Activated CD8-positive, alpha-beta memory T cell treated with anti-CD3 and anti-CD28 coated beads for 1 hour (primary cell): ENCODE measurements at regions not wholly inside any gene's neighbourhood (a gene's known extent, or its start where the extent isn't known, plus 50 kb on each side); places are given as distances from the start of the nearest gene placed in this dataset.

Experiments
- DNase-seq, 2 donors: peaks; one replicate each; pipeline ENCODE4 v3.0.0-alpha.2; 2020; ENCODE audit warnings: low read depth in 1 of 2; ENCODE audit errors: extremely low read depth in 1 of 2

DNA sequence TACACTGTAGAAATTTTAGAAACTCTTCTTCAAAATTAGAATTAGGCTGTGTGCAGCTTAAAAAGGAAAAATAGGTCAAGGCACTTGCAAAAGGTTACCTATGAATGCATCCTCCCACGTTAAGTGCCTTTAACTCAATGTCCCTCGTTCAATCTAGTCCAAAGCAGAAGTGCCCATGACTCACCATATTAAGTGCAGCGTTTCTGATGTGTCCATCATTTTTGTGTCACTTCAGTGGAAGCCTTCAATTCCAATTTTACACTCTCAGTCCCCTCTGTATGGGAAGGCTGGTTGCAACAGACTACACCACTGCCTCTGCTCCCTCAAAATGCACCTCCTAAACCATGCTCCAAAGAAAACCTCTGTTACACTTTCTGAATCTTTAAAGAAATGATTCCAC, 53.4 kb downstream of the FOXB1 start:
- DNase-seq, result no peak

DNA sequence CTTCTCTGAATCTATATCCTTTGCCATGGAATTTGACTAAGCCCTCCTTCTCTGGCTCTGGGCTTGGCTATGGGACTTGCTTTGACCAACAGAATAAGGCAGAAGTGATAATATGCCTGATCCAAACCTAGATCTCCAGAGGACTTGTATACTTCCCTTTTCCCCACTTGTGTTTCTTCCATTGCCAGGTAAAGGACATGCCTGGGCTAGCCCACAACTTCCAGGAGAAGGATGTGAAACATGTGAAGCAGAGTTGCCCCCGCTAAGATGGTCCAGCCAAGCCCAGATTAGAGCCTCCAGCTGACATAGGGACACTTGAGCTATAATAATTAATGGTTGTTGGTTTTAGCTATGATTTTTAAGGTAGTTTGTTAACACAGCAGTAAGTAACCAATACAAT, 55.1 kb downstream of the FOXB1 start:
- no peak for DNase-seq

DNA sequence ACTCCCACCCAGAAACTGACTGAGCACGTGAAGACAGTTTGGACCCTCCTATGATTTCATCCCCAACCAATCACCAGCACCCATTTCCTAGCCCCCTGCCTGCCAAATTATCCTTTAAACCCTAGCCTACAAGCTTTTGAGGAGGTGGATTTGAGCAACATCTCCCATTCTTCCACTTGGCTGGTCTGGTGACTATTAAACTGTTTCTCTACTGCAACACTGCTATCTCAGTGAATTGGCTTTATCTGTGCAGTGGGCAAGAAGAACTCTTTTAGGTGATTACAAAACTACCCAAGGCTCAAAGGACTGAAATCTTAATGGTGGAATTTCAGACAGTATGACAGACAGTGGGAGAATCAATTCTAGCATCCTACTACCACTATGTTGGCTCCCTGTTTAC, 57.6 kb downstream of the FOXB1 start:
- DNase-seq, result no peak

DNA sequence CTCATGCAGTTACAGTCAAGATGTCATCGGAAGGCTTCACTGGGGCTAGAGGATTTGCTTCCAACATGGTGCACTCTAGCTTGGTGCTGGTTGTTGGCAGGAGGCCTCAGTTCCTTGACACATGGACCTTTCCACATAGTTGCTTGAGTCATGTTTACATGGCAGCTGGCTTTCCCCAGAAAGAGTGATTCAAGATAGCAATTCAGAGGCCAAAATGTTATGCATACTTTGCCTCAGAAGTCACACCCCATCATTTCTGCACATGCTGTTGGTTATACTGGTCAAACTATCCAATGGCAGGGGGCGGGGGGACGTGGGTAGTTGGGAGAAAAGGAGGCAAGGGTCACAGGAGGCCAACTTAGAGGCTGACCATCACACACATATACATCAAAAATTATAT, 58.7 kb downstream of the FOXB1 start:
- no peak for DNase-seq

DNA sequence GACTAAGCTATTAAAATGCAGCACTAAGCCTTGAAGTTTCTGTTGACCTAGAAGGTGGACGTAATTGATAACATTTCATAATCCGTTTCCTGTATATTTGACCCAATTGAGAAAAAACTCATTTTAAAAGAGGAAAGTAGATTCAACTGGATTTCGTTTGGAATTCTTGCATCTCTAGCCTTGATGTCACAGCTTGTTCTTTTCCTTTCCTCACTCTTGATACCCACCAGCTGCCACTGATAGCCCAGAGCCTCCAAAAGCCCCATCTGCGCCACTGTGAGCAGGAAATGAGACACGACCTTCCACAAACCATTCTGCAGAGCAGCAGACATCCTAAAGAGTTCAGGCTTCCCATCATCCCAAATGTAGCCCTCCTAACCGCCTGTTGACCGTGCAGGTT, 61.8 kb downstream of the FOXB1 start:
- DNase-seq, result no peak

DNA sequence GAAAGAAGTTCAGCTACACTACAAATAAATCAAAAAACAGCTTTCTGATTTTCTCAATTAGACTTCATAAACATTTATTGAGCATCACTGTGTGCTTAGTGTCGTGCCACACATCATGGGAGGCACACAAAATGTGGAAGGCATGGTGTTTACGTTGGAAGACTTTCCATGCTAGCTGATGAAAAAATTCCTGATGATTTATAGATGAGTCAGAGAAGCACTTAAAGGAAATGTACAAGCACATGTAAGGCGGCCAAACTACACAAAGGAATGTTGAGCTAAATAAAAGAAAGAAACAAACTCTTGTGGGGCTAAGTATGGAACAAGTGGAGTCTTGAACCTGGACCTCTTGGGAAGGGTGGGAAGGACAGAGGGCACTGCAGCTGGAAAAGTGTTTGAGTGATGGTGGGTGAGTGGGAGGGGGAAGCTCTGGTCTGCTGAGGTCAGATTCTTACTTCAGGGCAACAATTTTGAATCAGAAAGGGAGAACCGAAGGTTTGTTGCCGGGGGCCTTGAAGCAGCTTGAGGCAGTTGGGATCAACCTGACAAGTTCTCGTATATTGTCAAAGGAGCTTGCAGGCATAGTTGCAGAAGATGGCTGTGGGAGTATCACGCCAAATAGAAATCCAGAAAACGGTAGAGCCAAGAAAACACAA, 66.9 kb downstream of the FOXB1 start:
- DNase-seq, result no peak

DNA sequence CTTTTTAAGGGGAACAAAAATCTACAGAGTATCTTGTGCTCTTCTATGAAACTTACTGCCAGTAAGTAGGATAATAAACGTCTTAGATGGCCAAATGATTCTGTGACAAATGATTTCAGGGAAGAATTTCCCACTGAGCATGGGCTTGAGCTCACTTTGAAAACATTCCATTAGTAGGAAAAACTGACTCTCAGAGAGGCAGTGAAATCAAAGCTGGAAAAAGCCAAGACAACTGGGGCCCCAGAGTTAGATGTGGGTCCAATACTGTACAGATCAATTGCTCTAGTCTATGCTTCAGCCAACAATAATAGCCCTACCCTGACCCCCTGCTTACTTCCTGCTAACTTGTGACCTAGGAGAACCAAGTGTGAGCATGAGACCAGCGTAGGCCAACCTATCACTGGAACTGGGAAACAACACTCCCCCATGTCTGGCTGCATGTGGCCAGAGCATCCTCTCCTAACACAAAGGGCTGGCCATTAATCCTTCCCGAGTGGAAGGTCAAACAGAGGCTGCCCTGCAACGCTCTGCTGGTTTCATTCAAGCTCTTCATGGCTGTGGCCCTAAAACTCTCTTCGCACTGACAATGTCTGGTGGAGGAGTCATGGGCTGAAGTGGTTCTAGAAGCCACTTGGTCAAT, 68.8 kb downstream of the FOXB1 start:
- DNase-seq, result no peak

DNA sequence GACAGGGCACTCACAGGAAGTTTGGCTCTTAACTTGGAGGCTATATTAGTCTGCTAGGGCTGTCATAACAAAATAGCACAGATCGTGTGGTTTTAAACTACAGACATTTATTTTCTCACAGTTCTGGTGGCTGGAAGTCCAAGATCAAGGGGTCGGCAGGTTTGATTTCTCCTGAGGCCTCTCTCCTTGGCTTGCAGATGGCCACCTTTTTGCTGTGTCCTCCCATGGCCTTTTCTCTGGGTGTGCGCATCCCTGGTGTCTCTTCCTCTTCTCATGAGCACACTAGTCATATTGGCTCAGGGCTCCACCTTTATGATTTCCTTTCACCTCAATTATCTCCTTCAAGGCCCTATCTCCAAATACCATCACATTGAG, 69.3 kb downstream of the FOXB1 start:
- DNase-seq, result no peak

DNA sequence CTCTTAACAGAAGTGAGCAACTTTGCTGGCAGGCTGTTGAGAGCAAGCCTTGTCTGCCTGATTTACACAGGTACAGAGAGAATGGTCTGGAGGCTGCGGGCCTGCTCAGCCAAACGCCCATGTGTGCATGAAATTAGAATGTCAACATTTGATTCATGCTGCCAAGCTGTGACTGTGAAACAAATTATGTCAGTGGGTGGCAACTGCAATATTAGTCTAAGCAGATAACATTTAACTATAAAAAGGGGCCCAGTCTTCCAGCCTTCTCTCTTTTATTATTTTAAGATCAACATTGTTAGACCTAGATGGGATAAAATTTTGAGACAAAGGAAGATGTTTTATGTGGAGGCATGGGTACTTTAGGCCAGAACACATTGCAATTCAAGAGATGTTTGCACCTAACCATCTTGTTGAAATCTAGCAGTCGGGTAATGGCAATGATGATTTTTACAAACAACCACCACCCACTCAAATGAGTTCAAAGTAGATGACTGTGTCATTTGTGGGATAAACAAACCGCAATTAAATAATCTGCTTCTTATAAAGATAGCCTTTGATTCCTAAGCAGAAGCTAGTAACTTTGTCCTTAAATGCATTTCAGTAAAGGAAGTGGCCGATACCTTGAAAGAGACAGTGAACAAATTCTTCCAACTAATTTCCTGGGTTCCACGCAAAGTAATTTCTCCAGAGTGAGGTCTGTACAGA, 70.2 kb downstream of the FOXB1 start:
- DNase-seq, result no peak

DNA sequence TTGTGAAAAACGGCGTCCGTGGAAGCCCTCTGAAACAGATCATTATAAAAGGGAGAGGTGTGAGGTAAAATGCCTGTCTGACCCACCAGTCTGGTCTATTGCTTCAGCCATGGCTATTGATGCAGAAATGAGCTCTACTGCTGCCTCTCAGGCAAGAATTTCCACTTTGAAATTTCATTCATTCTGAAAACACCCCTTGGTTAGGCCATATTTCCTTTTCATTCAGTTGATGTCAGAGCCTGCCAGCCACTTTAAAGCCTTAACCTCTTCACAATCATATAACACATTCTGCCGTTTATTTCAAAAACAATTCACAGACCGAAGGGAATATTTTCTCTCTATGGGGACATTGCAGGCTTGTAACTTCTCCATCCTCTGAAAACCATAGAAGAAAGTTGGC, 71.9 kb downstream of the FOXB1 start:
- no peak for DNase-seq

DNA sequence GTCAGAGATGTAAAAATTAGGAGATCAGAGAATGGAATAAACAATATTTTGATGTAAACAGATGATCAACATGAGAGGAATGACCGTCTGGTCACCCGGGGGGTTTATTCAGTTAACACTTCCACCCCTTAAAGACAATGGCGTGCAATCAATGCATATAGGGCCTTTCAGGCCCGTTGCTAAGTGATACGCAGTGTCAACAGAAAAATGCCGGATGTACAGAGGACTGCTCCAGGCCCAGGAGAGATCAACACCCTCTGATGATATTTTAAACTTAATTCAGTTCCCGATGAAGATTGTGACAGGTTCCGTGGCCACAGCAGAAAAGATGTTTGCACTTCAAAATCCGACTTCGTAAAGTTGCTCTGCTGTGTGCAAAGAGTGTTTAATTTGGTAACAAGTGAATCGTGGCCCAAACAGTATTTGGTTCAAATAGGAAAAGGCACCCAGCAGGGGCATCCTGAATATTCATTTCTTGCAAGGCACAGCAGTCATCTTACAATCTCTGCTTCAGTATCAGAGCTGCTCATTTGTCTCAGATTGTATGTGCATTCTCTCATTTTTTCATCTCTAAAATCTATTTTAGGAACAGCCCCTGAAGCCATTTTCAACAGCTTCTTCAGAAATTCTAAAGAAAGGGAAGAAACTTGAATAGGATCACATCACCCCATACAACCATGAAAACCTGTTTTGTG, 72.6 kb downstream of the FOXB1 start:
- DNase-seq, result no peak

DNA sequence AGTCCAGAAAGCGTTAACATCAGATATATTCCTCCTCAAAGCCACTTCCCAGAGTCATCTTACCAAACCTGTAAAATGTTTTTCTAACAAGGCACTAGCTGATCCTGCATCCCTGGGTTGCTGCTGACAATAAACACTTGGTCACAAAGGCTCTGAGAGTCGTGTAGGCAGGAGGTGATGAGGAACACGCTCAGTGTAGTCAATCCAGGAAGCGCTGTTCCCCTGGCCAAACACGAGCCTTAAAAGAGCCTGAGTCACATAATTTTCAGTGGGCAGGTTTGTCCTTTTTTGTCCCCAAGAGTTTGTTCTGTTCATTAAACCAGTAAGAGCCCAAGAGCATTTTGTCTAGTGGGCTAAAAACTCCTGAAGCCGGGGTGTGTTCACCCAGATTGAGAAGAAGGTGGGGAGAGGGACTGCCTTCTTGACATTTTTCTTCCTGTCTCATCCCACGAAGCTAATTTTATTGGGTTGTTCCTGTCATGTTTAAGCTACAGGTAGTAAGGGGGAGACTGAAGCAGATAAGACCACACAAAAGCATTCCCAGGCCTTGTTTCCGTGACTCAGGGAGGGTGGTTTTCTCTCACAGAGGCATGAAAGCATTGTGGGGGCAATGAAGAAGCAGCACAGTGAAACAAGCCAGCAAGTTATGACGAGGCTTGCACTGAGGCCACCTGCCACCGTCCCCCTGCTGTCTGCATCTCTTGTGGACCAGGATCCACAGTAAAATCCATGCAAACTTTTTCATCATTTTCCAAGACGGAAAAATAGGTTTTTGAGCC, 73.7 kb downstream of the FOXB1 start:
- no peak for DNase-seq

DNA sequence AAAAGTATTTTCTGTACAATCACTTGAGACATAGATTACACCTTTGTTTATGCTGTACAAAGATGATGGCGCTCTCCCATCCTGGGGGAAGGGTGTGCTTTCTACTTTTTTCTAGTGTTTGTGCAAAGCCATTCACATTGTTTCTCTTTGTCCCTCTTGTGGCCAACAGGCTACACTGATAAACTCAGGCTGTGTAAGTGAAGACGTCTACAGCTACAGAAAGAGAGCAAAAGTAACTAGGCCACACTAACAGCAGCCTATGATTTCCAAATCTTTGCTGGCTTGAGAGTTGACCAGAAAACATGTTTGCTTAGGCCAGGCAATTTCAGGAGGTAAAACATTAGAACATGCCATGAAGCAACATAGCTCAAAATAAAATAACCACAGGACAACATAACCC, 75.1 kb downstream of the FOXB1 start:
- no peak for DNase-seq

DNA sequence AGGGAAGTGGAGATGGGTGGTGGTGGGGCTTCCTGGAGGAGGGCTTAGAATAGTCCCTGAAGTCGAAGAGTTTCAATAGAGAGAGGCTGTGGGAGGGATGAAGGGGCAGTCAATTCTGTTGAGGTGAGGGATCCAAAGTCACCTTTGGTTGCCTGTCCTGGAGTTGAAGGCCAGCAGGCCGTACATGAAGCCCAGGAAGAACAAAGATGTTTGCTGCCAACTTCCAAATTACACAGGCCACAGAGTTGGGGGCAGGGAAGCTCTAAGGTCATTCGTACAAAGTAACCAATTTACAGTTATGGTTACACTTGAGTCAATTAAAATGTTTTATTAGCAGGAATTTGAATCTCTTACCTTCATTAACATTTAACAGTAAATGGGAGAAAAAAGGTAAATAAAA, 77.9 kb downstream of the FOXB1 start:
- DNase-seq, result no peak

DNA sequence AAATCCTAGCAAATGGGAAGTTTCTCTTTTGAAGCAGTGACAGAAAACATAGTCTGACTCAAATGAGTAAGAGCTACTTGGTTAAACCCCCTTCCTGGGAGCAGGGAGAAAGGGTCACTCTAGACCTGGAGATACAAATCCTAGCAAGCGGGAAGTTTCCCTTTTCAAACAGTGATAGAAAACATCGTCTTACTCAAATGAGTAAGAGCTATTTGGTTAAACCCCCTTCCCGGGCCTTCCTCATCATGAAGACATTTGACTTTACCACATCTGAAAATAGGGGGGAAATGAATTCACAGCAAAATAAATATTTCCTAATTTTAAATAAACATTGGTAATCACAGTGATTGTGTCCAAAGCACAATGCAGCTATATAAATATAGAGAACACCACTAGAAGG, 79.2 kb downstream of the FOXB1 start:
- DNase-seq, result no peak

DNA sequence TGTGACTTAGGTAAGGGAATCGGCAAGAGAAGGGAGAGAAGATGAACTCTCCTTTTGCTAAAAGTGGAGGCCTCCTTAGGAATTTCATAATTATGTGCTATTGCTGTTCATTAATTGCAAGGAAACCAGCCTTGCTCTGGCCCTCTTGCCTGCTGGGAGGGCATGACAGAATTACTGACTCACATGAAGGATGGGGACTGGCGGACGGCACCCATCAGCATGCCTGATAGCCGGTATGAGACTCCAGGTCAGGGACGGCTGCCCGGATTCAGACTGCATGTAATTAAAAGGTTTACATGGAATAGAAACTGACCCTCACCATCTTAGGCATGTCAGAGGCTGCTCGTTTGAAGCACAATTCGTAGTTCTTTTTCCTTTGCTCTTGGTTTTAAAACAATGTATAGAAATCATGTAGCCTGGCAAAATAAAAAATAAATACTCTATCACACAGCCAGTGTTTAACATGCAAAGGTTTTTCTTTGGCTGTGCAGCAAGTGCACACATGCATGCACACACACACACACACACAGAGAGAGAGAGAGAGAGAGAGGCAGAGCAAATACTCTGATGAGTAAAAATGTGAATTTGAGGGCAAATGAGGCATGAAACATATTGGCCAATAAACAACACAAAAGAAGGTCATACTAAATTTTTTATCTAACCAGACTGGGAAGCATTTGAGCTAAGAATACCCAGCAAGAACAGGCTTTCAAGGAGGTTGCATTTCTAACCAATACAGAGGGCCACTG, 82.7 kb downstream of the FOXB1 start:
- no peak for DNase-seq

DNA sequence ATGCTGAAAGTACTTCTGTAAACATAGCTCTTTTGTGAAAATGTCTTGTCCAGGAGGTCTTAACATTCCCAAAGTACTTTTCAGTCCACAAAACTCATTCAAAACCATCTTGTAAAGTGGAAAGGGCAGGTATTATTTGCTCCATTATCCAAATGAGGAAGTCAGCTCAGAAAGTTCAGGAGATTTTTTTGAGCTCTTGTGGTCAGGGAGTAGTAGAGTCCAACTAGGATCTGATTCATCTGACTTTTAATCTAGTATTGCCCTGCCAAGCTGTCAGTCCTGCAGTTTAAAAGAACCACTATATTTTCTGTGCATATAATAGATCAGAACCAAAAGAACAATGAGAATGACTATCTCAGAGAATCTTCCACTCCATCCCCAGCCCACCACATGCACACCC, 83.5 kb downstream of the FOXB1 start:
- no peak for DNase-seq

DNA sequence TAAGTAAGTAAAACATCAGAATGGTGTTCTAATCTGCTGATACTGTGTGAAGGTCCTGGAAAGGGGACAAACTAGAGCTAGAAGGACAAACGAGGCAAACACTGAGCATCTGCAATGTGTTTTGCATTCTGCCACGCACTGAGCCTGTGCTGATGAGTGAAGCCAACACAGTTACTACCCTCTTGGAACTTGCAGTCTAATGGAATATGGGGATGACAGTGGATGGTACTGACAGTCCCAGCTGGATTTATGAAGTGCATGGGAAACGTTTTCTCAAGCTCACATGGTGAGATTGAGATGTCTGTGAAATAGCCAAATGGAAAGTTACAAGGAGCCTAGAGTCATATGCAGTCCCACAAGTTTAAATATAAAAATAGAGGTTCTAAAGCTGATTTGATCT, 86.6 kb downstream of the FOXB1 start:
- DNase-seq, result no peak

DNA sequence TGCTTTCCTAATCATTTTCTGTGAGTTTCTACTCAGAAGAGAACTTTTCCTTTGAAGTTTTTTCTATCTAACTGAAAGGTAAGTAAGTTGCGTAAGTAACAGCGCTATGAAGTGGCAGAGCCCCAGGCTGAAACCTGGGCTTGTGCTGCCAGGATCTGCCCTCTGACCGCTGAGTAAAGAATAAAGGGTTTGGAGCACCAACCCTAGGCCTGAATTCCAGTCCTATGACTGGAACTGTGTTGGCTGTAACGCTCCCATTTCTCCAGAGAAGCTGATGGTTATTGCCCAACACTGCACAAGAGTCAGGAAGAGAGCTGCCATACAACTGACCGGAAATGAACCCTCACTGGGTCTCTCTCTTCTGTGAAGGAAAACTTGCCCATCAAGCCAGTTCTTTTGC, 87.0 kb downstream of the FOXB1 start:
- no peak for DNase-seq

DNA sequence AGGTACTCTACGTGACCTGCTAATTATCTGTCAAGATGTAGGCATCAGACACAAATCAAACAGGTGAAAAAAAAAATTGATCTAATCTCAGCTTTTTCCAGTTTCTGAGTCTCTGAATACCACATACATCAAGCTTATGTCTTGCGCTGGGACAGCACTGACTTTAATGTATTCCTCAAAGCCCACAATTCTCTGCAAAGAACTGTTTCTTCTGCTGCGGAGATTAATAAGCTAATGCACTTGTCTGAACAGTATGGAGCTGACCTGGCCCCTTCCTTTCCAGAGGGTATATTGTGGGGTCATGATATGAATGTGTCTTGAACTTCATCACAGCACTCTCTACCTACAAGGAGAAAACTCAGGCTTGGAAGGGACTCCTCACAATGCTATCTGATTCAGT, 87.8 kb downstream of the FOXB1 start:
- no peak for DNase-seq
